Panc1 (cell line): ENCODE measurements at regions not wholly inside any gene's neighbourhood (a gene's known extent, or its start where the extent isn't known, plus 50 kb on each side); places are given as distances from the start of the nearest gene placed in this dataset.

Experiments
- ATAC-seq: fragments of 200-7000 bp; cut with Tn5 transposase; 2 replicates; pipeline ENCODE4 v1.9.1; 2020; ENCODE audit warnings: mild to moderate bottlenecking, moderate library complexity
- BruUV-seq: library from RNA; stranded (reverse); fragments of 400-500 nt; replicated peaks from 2 replicates; lab custom pipeline; 2021; lab: Mats Ljungman, UMichigan
- CTCF ChIA-PET: fragments of 300-600 bp; sonication (Branson Sonifier 250); formaldehyde crosslinking; loops from one replicate; lab custom pipeline; 2022; ENCODE audit warnings: antibody characterized with exemption; lab: Charles Lee
- POLR2A ChIA-PET: fragments of 300-600 bp; sonication (Branson Sonifier 250); formaldehyde crosslinking; loops from one replicate; lab custom pipeline; 2022; ENCODE audit warnings: antibody characterized with exemption; lab: Charles Lee
- DNase-seq: peaks from one replicate; pipeline ENCODE4 v3.0.0-alpha.2; 2010; ENCODE audit warnings: low read depth, low spot score
- H3K27ac ChIP-seq: 2 replicates; pipeline ENCODE4 v1.5.1; 2011; ENCODE audit warnings: mild to moderate bottlenecking, low read length, inconsistent platforms
- H3K27me3 ChIP-seq: fragments of 200-500 bp; sonication (Bioruptor generic); 2 replicates; pipeline ENCODE4 v1.6.0; 2014; ENCODE audit warnings: low read length, inconsistent platforms; ENCODE audit not compliant: control insufficient read depth, insufficient read depth
- H3K36me3 ChIP-seq: fragments of 200-500 bp; sonication (Bioruptor generic); 2 replicates; pipeline ENCODE4 v1.5.1; 2014; ENCODE audit warnings: inconsistent platforms, mild to moderate bottlenecking, low read length, moderate library complexity; ENCODE audit not compliant: control insufficient read depth, insufficient read depth
- H3K4me1 ChIP-seq: 2 replicates; pipeline ENCODE4 v1.5.1; 2011; ENCODE audit warnings: inconsistent platforms, mild to moderate bottlenecking, low read length, moderate library complexity; ENCODE audit not compliant: control insufficient read depth, insufficient read depth
- H3K4me3 ChIP-seq, 2 experiments: 2 replicates each; pipeline ENCODE4 v1.5.1; 2011 to 2012; ENCODE audit warnings: low read depth in 2 of 2, low read length in 2 of 2, mild to moderate bottlenecking in 2 of 2, inconsistent platforms in 1 of 2, moderate library complexity in 1 of 2
- H3K9me3 ChIP-seq: fragments of 200-500 bp; sonication (Bioruptor generic); 2 replicates; pipeline ENCODE4 v1.5.1; 2014; ENCODE audit warnings: low read depth, mild to moderate bottlenecking, inconsistent platforms, low read length, moderate library complexity; ENCODE audit not compliant: control insufficient read depth, insufficient read depth
- CTCF ChIP-seq: fragments of 450-650 bp; IDR thresholded peaks from 2 replicates; pipeline ENCODE4 v1.5.1; 2017; ENCODE audit warnings: mild to moderate bottlenecking
- POLR2AphosphoS5 ChIP-seq: IDR thresholded peaks from 2 replicates; pipeline ENCODE4 v1.6.1; 2012; ENCODE audit warnings: mild to moderate bottlenecking, low read depth, low read length, moderate library complexity
- REST ChIP-seq, 2 experiments: IDR thresholded peaks; 2 replicates each; pipeline ENCODE4 v1.6.1; 2011 to 2012; ENCODE audit warnings: low read depth in 2 of 2, control low read depth in 1 of 2, low read length in 1 of 2, mild to moderate bottlenecking in 1 of 2, moderate library complexity in 1 of 2; ENCODE audit not compliant: insufficient read depth in 1 of 2
- SIN3A ChIP-seq: IDR thresholded peaks from 2 replicates; pipeline ENCODE4 v1.6.1; 2012; ENCODE audit warnings: low read depth, mild to moderate bottlenecking, low read length, moderate library complexity, borderline replicate concordance; ENCODE audit not compliant: insufficient read depth
- TCF7L2 ChIP-seq: IDR thresholded peaks from 2 replicates; pipeline ENCODE4 v1.6.1; 2011; ENCODE audit warnings: mild to moderate bottlenecking, low read depth, low read length, inconsistent platforms
- in situ Hi-C: cut with HindIII; loops from 2 replicates; pipeline ENCODE4 v1.10.0; 2016; ENCODE audit warnings: low sequenced_read_pairs, low pct_unique_long_range_greater_than_20kb
- intact Hi-C: fragments of 100-400 bp; cut with micrococcal nuclease; formaldehyde crosslinking; loops from one replicate; pipeline ENCODE4 v1.10.0; 2022; ENCODE audit not compliant: unreplicated experiment

- H3K4me1 ChIP-seq = no peaks in the 10 kb centered on the region
- H3K4me3 ChIP-seq = no peak overlapping the region
- intact Hi-C loops = no loop called here
- no peaks in the 10 kb centered on the region for H3K27me3 ChIP-seq
- no TSS peak for BruUV-seq
- no peaks in the 10 kb centered on the region for H3K9me3 ChIP-seq
- ATAC-seq = no peak
- TF ChIP-seq REST (IDR thresholded peaks at IDR 0.05; ENCODE audit: insufficient read depth in 1 of 2, low read depth in 2 of 2, low read length in 1 of 2) = no peak
- no peak for TF ChIP-seq CTCF
- no peak for TF ChIP-seq TCF7L2
- TF ChIP-seq SIN3A = no peak
- no peak for TF ChIP-seq POLR2AphosphoS5
- in situ Hi-C loops = no loop called here
- H3K36me3 ChIP-seq = no peaks in the 10 kb centered on the region
- DNase-seq = no peak
- CTCF ChIA-PET = no interaction called here
- POLR2A ChIA-PET = no interaction called here
- no peak overlapping the region for H3K27ac ChIP-seq
Observed at GRCh38 chr9:82154573-82154972, 166.0 kb downstream of the SPATA31D1 start.

GRCh38 chr9:82161876-82162275 lies 173.3 kb downstream of the SPATA31D1 start:
- Histone ChIP-seq H3K9me3 (no peaks in the 10 kb centered on the region), H3K4me1 (no peaks in the 10 kb centered on the region), H3K27me3 (no peaks in the 10 kb centered on the region), H3K4me3 (no peak overlapping the region), H3K36me3 (no peaks in the 10 kb centered on the region), H3K27ac (no peak overlapping the region)
- no peak for DNase-seq
- intact Hi-C loops = no loop called here
- in situ Hi-C loops = no loop called here
- BruUV-seq = no TSS peak
- ChIA-PET POLR2A (no interaction called here), CTCF (no interaction called here)
- ATAC-seq = no peak
- no peak for TF ChIP-seq REST (IDR thresholded peaks at IDR 0.05; ENCODE audit: insufficient read depth in 1 of 2, low read depth in 2 of 2, low read length in 1 of 2)
- no peak for TF ChIP-seq CTCF
- no peak for TF ChIP-seq POLR2AphosphoS5
- TF ChIP-seq SIN3A = no peak
- no peak for TF ChIP-seq TCF7L2
